Activated CD8-positive, alpha-beta memory T cell treated with anti-CD3 and anti-CD28 coated beads for 24 hours (primary cell): ENCODE measurements at regions not wholly inside any gene's neighbourhood (a gene's known extent, or its start where the extent isn't known, plus 50 kb on each side); places are given as distances from the start of the nearest gene placed in this dataset.

Source experiments
- DNase-seq: peaks from one replicate; pipeline ENCODE4 v3.0.0-alpha.2; 2020

DNA sequence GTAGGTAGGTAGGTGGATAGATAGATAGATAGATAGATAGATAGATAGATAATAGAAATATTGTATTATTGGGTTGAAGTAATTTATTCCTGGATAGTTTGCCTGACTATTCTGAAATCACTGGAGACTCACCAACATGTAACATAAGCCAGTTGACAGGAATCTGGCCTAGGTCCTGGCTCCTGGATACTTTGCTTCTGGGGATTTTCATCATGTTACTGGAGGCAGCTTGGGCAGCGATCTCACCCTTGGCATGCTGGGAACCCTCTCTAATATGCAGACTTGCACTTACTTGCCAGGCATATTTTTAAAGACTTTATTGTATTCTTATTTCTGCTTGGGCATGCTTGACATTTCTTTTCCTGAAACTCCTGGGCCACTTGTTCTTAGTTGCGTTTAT, 709.1 kb upstream of the FZD8 start:
- no peak for DNase-seq

DNA sequence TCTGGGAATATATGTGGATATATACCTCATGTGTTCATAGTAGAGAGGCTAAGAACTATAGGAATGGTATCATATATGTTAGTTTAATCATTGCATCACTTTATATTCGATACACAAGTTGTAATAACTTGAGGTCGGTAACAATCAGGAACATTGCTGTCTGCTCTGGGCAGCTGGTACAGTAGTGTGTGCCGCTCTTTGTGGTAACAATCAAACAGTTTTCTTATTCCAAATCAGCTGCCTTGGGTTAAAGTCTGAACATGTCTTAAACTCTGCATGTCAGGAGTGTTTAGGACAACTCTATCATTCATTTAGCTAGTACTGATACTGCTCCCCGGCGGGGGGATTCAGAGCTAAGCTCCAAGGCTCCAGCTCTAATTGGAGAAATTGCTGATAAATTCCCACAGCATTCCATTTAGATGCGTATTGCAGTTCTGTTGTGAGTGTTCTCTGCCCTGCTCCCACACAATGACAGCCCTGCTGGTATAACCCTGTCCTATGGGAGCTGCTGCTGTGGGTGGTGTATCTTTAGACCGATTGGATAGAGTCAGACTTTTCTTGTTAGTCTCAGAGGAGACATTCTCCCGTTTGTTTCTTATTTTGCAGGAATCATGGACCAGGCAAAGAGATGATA, 707.5 kb upstream of the FZD8 start:
- no peak for DNase-seq

DNA sequence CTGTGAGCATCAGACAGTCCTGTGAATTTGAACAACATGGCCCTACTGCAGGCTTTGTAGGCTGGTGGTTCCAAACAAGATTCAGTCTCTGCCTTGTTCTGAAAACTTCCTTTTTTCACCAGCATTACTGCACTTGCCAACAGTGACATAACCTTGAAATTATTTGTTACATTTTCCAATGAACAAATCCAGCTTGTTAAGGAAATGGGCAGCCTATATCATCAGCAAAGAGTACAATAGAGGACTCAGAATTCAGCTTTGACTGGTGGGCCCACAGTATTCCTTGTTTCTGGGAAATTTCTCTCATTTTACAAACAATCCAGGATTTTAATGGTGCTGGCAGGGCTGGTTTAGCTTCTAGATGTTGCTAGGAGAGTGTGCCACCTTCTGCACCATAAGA, 703.7 kb upstream of the FZD8 start:
- no peak for DNase-seq

DNA sequence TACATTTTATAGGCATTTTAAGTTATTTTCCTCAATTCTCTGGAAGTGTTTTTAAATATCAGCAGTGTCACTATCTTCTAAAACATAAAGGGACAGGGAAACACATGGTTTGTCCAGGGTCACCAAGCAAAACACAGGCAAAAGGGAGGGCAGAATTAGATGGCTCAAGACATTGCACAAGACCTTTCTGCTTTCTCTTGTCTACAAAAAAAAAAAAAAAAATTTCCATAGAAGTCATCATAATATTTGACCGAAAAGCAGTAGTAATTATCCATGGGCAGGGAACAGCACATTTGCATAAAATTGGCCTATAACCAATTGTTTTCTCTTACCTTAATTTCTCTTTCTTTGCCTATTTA, 703.1 kb upstream of the FZD8 start:
- no peak for DNase-seq

DNA sequence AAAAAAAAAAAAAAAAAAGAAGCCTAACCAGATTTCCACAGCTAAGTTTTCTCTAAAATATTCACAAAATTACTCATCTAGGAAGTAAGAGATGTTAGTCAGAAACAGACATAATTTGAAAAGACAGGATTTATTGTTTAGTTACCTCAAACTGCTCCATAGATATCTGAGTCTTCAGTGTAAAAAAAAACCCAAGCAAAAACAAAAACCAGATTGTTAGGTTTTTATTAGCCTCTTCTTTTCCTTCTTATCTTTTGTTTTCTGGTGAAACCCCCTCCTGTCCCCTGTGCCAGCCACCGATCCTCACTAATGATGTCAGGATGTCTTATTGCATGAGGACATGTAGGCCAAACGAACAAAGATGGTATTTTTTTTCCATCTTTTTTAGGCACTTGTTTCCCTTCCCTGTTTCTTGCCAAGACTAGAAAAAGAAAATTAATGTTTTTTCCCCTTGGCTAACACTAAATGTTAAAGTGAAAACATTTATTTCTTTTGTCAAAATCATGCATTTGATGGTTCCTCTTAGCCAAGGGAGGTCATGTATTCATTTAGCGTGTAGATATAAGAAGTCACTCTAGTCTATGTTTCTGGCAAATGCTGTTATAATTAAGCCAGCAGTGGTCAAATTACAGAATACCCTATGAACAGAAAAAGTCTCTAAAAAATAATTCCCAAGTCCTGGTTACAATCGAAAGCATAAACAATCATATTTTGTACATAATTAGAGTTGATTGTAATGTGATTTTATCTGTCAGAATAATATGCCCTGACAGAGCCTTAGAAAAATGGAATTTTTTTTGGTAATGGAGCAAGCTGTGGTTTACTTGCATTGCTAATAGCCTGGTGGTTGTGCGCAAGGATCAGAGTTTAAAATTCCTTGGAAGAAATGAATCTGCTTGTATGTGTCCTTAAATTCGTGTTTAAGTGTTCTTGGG, 702.4 kb upstream of the FZD8 start:
- no peak for DNase-seq

DNA sequence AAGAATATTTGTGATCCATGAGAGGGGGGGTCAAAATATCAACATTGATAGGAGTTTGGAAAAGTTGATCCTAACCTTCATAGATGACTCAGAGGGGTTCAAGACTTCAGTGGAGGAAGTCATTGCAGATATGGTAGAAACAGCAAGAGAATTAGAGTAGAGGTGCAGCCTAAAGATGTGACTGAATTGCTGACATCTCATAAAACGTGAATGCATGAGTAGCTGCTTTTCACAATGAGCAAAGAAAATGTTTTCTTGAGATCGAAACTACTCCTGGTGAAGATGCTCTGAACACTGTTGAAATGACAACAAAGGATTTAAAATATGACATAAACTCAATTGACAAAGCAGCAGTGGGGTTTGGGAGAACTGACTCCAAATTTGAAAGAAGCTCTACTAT, 700.7 kb upstream of the FZD8 start:
- no peak for DNase-seq

DNA sequence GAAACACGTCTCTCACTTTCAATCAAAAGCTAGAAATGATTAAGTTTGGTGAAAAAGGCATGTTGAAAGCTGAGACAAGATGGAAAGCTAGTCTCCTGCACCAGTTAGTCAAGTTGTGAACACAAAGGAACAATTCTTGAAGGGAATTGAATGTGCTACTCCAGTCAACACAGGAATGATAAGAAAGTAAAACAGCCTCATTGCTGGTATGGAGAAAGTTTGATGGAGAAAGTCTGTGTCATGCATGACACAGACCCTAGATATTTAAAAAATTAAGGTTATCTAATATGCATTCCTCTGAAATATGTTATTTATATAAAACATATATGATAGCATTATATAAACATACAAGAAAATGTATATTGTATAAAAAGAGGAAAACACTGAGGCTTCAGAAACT, 699.4 kb upstream of the FZD8 start:
- no peak for DNase-seq

DNA sequence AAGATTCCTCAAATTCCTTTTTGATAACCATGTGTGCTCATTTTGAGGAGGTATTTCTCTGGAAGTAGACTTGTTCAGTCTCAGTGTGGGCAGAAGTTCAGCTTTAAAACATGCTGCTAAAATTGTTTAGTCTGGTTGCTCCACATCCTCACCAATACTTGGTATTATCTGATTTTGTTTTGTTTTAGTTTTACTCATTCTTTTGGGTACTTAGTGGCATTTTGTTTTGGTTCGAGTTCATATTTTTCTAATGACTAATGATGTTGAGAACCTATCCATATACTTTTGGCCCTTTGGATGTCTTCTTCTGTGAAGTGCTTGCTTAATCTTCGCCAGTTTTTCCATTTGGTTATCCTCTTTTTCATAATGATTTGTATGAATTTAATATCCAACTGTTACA, 694.2 kb upstream of the FZD8 start:
- DNase-seq: no peak

DNA sequence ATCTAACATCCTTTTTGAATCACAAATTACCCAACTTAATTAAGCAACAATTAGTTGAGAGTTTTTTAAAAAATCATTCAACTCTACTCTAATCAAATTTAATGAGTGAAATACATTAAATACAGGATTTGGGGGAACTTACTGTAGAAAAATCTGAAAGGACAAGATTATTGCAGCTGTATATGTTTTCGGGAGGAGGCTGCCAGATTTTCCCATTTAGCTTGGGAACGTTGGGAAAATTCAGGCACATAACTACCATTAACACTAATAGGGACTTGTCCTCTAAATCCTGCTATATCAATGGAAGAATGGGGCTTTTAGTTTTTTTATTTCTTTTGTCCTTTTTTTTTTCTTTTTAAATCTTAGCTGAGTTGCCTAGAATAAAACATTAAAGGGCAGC, 691.4 kb upstream of the FZD8 start:
- DNase-seq: no peak

DNA sequence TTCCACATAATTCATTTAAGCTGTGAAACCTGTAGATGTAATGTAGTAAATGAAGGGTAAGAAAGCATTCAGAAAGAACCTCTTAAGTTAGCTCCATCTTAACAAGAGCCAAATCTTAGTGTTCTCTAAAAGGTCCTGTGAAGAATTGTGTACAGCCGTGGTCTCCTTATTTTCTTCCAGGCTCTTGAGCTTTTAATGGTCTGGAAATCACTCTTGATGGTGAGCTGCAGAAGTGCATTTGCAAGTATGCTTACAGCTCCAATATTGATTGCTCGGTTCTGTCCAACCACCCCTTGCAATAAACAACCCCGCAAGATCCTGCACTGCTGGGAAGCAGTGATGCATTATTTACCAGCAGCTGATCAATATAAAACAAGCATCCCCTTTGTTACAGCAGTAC, 690.8 kb upstream of the FZD8 start:
- DNase-seq: no peak

DNA sequence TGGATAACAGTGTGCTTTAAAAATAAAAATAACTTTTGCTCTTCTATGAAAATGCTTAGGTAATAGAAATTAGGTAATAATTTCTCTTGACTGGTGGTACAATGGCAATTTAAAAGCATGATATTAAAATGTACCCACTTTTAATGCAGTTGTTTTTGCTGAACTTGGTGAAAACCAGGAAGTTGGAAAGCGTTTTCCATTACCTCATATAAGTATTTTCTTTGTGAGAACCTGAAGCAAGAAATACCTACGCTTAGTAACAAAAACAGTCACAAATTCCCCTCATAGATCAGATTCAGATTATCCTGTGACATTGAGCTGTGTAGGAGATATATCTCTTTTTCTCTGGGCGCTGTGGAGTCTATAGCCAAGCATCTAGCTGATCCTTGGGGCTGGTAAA, 689.0 kb upstream of the FZD8 start:
- no peak for DNase-seq

DNA sequence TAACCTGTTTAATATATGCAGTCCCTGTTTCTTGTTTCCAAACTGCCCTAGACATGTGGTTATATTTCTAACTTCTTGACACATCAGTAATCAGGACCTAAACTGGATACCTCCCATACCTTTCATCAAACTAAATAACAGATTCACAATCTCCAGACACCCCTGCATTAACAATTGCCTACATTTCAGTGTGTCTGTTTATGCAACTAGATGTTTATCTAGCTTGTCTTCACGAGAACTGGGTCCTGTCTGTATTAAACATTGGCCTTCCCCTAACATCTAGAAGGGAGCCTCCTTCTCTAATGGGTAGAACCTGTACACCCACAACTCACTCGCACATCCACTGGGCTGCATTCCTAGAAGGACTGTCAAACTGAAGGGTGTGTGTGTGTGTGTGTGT, 683.7 kb upstream of the FZD8 start:
- DNase-seq: no peak

DNA sequence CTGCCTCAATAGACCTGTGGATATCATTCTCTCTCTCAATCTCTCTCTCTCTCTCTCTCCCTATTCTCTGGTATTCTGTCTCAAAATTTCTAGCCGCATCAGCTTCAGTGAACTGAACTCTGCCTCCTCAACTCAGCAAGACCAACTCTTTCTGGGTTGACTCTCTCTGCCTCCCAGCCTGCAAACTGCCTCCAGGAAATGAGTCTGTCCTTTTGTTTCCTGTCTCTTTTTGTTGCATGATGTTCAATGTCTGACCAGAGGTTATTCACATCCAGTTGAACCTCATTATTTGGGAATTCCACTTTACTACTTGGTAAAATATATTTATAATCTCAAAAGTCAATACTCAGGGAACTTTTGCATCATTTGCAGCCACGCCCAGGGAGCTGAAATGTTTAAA, 682.7 kb upstream of the FZD8 start:
- DNase-seq: no peak

DNA sequence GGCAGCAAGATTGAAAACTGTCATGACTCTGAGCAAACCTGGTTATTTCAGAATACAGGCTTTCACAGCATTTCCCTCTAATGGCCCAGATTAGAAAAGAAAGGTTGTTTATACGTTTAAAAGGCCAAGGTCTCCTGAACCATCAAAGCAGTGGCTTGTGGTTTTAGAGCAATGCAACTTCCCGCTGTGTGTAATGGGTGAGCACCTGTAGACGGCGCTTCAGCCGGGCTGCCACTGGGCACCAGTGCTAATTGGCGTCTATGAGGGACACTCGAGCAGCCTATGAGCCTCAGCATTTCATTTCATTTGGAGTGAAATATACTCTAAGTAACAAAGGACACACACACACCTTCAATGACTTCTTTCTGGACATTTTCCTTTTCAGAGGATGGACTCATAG, 671.0 kb upstream of the FZD8 start:
- no peak for DNase-seq

DNA sequence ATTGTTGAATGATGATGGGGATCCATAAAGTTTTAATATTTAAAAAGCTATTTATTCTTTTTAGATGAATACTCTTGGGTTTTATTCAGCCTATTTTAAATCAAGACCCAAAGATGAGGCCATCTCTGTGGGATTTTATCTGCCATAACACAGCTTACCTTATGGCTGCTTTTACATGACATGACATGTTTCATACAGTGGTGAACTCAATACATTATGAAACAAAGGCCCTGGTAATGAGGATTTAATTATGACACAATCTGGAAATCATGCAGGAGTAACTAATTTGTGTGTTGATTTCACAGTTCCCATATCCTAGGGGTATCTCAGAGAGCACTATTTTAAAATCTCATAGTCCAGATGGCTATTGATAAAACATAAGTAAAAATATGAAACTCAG, 661.8 kb upstream of the FZD8 start:
- no peak for DNase-seq

DNA sequence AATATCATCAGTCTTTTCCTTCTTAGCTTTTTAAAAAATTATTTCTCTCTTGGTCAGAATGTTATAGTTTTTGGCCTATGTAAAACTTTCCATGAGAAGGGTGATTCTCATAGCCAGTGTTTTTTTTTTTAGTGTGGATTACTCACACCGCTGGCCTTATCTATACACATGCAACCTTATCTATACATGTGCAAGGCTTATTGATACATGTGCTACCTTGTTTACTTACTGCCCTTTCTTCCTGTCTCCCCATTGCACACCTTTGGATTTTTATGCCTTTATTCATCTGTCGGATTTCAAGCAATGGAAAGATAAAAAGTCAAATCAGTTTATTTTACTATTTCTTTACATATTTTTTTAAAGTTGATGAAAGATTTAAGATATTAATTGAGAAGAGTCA, 660.0 kb upstream of the FZD8 start:
- no peak for DNase-seq

DNA sequence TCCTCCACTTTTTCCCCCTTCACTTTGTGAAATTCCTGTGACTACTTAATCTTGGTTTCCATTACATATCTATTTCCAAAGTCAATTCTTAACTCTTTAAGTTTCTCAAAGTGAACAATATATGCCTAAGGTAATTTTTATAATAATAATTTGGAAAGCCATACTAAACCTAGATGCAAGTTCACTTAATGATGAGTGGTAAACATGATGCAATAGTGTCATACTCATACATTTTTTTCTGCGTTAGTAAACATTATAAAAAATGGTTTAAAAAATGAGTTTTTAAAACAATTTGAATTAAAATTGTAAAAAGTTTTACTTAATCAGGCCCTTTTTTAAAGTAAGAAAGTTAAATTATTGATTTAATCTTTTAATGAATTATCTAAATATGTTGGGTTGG, 659.4 kb upstream of the FZD8 start:
- no peak for DNase-seq

DNA sequence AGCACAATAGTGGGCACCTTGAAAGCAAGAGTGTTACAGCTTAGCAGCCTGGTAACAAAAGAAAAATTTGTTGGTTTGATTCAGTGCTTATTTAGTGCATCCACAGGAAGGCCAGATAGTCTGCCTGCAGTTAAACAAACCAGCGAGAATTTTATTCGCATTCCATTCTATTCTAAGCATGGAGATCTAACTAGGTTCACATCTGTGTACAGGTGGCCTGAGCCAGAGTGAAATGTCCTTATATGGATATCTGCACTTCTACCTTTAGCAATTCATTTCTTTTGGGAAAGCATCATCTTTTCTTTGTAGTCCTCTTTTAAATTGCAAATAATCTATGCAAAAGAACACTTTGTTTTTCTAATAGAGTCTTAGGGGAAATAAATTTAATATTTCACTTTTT, 659.0 kb upstream of the FZD8 start:
- DNase-seq: no peak

DNA sequence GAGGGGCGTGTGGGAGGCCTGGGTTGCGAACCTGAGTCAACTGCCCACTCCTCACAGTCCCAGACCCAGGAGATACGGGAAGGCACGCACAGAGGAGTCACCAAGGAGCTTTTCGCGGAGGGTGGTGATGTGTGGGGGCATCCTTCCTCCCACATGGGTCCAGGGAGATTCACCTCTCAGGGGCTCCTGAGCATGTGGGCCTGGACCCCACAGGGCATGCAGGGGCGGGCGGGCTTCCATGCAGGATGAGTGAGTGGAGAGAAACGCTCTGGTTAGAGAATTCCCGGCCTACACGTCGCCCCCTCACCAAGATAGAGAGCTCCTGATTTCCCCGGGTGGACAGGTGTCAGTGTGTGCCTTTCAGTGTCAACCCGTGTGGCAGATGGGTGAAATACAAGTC, 641.7 kb upstream of the FZD8 start:
- DNase-seq: no peak

DNA sequence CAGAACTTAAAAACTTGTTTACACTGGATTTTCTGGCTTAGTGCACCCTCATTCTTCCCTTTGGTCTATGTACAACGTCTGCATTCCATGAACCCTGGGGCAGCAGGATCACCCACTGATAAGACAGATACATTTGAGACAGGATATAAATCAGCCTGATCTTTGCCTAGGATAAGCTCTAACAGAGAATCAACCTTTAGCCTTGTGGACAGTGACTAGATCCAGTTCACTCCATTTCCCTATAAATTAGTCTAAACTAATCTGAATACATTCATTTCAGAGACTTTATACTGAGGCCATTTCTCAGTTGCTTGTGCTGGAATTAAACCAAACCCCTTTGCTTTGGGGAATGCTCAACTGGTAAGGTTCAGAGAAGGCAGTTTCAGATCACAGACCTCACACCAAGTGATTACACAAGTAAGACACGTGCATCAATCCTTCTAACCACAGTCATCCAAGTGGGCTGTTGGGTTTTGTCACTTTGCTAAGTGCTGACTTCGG, 639.8 kb upstream of the FZD8 start:
- no peak for DNase-seq

DNA sequence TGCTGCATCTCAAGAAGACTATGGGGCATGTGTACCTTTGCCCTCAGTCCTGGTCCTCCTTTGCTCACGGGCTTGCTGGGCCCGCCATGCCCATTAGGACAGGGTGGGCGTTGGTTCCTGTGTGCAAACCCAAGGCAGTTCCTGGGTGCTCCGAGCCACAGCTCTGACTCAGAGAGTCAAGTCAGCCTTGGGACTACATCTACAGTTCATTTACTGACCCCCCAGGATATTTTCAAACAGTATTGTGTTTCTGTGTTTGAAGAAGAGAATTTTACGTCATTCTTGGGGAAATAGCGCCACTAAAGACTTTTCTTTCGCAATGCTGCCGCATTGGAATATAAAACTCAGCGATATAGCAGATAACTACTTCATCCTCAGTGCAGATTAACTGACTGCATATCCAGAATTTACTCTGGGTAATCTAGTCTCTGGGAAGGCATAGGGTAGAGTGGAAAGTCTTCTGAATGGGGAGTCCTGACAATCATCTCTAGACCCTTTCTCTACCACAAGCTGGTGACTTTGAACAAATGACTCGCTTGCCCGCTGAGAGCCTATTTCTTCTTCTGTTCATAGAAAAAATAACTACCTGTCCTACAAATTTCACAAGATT, 638.9 kb upstream of the FZD8 start:
- DNase-seq: no peak

DNA sequence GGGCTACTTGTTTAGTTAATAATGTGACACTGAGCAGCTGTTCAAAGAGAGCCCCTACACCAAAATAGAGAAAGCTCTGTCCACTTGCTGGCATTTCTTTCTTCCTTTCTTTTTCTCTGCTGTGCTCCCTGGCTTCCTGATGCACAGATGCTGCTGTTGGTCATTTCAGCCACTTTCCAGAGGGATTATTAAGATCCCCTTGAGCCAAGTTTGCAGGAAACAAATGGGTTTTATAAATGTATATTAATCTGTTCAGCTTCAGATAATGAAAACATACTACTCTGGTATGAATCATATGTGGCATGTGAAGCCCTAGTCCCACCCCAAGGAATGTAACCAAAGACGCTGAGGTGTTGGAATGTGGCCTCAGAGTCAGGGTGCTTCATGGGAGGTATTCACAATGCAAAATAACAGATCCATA, 638.2 kb upstream of the FZD8 start:
- no peak for DNase-seq

DNA sequence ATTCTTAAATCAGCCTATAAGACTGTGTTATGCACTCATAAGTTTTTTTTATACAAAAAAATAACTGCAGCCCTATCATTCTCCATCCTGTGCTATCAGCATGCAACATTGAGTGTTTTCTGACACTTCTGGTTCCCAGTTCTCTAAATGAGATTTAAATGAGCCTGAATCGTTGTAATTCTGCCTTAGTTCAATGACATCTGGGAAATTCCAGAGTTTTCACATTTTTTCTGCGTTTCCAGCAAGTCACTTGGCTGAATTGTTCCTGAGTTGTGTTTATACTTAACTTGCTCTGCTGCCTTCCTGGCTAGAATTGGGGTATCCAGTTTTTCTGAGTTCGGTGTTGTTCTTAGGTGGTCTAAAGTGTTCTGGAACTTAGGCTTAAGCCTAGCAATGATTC, 636.1 kb upstream of the FZD8 start:
- no peak for DNase-seq

DNA sequence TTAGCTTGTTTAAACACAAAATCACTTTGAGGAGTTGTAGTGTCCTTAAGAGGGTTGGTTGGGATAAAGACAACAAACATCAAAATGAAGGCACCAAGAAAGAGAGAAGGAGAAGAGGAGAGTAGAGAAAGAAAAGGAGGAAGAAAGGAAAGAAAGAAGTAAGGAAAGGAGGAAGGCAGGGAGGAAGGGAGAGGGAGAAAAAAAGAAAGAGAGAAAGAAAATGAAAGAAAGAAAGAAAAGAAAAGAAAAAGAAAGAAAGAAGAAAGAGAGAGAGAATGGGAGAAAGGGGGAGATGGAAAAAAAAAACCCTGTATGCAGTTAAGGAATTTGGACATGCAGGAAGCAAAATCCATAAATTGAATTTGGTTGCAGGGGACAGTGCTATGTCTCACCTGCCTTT, 635.4 kb upstream of the FZD8 start:
- DNase-seq: no peak
